HEK293 (cell line): ENCODE measurements at regions not wholly inside any gene's neighbourhood (a gene's known extent, or its start where the extent isn't known, plus 50 kb on each side); places are given as distances from the start of the nearest gene placed in this dataset.

ENCODE experiments used
- CTCF ChIA-PET: fragments of 350-600 bp; formaldehyde crosslinking; extraction: SDS; loops from one replicate; lab custom pipeline; 2021; ENCODE audit warnings: antibody characterized with exemption; lab: Yijun Ruan, JAX
- POLR2A ChIA-PET: fragments of 300-600 bp; formaldehyde crosslinking; extraction: SDS; loops from one replicate; lab custom pipeline; 2020; ENCODE audit warnings: antibody characterized with exemption, inconsistent platforms; lab: Yijun Ruan, JAX
- H3K27ac ChIP-seq: fragments of 200-500 bp; sonication (Bioruptor generic); 2 replicates; pipeline ENCODE4 v1.5.1; 2014; ENCODE audit warnings: low read depth, low read length, control low read depth, inconsistent platforms; ENCODE audit errors: extremely low read depth
- H3K36me3 ChIP-seq, 2 experiments: fragments of 200-500 bp in 1 of 2; sonication (Bioruptor generic) in 1 of 2; 1 replicate in 1 of 2; 2 replicates in 1 of 2; pipeline ENCODE4 v1.5.1; 2014 to 2017; ENCODE audit warnings: inconsistent platforms in 2 of 2, low read length in 2 of 2; ENCODE audit not compliant: control insufficient read depth in 2 of 2, insufficient read depth in 1 of 2
- H3K4me1 ChIP-seq: fragments of 200-500 bp; sonication (Bioruptor generic); 2 replicates; pipeline ENCODE4 v1.5.1; 2014; ENCODE audit warnings: mild to moderate bottlenecking, low read length, inconsistent platforms; ENCODE audit not compliant: control insufficient read depth, insufficient read depth
- H3K4me3 ChIP-seq: 2 replicates; pipeline ENCODE4 v1.5.1; 2011; ENCODE audit warnings: low read depth, mild to moderate bottlenecking, control low read depth, low read length, moderate library complexity
- H3K9me3 ChIP-seq: fragments of 200-500 bp; sonication (Bioruptor generic); 2 replicates; pipeline ENCODE4 v1.5.1; 2014; ENCODE audit warnings: low read depth, low read length, inconsistent platforms; ENCODE audit not compliant: control insufficient read depth, insufficient read depth
- CTCF ChIP-seq: fragments of 450-650 bp; formaldehyde crosslinking; IDR thresholded peaks from 2 replicates; pipeline ENCODE4 v1.5.1; 2016; ENCODE audit warnings: missing biosample characterization, missing genetic modification characterization
- HOXD13 ChIP-seq: sonication (generic); formaldehyde crosslinking; IDR thresholded peaks from 2 replicates; pipeline ENCODE4 v1.8.0; 2022; ENCODE audit warnings: missing genetic modification reagents, borderline replicate concordance
- KLF1 ChIP-seq: fragments of 450-650 bp; formaldehyde crosslinking; IDR thresholded peaks from 2 replicates; pipeline ENCODE4 v1.5.1; 2016; ENCODE audit warnings: missing biosample characterization, missing genetic modification characterization
- KLF8 ChIP-seq: fragments of 450-650 bp; formaldehyde crosslinking; IDR thresholded peaks from 2 replicates; pipeline ENCODE4 v1.5.1; 2016; ENCODE audit warnings: missing biosample characterization, missing genetic modification characterization
- OVOL3 ChIP-seq: fragments of 450-650 bp; formaldehyde crosslinking; IDR thresholded peaks from 2 replicates; pipeline ENCODE4 v1.5.1; 2016; ENCODE audit warnings: missing biosample characterization, missing genetic modification characterization
- PRDM1 ChIP-seq: fragments of 450-650 bp; formaldehyde crosslinking; IDR thresholded peaks from 2 replicates; pipeline ENCODE4; 2016; ENCODE audit warnings: missing biosample characterization, missing genetic modification characterization
- PRDM6 ChIP-seq: fragments of 450-650 bp; formaldehyde crosslinking; IDR thresholded peaks from 2 replicates; pipeline ENCODE4 v1.5.1; 2017; ENCODE audit warnings: missing biosample characterization, missing genetic modification characterization
- REST ChIP-seq: fragments of 450-650 bp; formaldehyde crosslinking; IDR thresholded peaks from 2 replicates; pipeline ENCODE4 v1.5.1; 2016; ENCODE audit warnings: missing biosample characterization, missing genetic modification characterization
- TRIM28 ChIP-seq: IDR thresholded peaks from 2 replicates; pipeline ENCODE4 v1.6.1; 2011; ENCODE audit warnings: low read length, control low read depth, borderline replicate concordance
- ZBTB11 ChIP-seq: fragments of 450-650 bp; formaldehyde crosslinking; conservative IDR thresholded peaks from 2 replicates; pipeline ENCODE4 v1.5.1; 2016; ENCODE audit warnings: low read depth, missing biosample characterization, missing genetic modification characterization
- ZBTB7A ChIP-seq: fragments of 450-650 bp; formaldehyde crosslinking; IDR thresholded peaks from 2 replicates; pipeline ENCODE4 v1.5.1; 2016; ENCODE audit warnings: low read depth, missing biosample characterization, missing genetic modification characterization
- ZFP3 ChIP-seq: fragments of 450-650 bp; formaldehyde crosslinking; IDR thresholded peaks from 2 replicates; pipeline ENCODE4 v1.5.1; 2016; ENCODE audit warnings: low read depth, missing biosample characterization, missing genetic modification characterization
- ZNF132 ChIP-seq: fragments of 450-650 bp; formaldehyde crosslinking; IDR thresholded peaks from 2 replicates; pipeline ENCODE4 v1.5.1; 2017; ENCODE audit warnings: missing biosample characterization, missing genetic modification characterization, borderline replicate concordance
- ZNF133 ChIP-seq: fragments of 450-650 bp; formaldehyde crosslinking; IDR thresholded peaks from 2 replicates; pipeline ENCODE4 v1.5.1; 2016; ENCODE audit warnings: missing biosample characterization, missing genetic modification characterization
- ZNF221 ChIP-seq: fragments of 450-650 bp; formaldehyde crosslinking; IDR thresholded peaks from 2 replicates; pipeline ENCODE4 v1.5.1; 2017; ENCODE audit warnings: missing biosample characterization, missing genetic modification characterization, borderline replicate concordance
- ZNF274 ChIP-seq, 2 experiments: fragments of 200-500 bp in 1 of 2; fragments of 450-650 bp in 1 of 2; sonication (Bioruptor generic) in 1 of 2; formaldehyde crosslinking in 1 of 2; IDR thresholded peaks; 2 replicates each; pipeline versions ENCODE4 v1.5.1 to v1.6.1; 2014 to 2016; ENCODE audit warnings: borderline replicate concordance in 1 of 2, inconsistent platforms in 1 of 2, low read length in 1 of 2, missing biosample characterization in 1 of 2, missing genetic modification characterization in 1 of 2
- ZNF302 ChIP-seq: fragments of 450-650 bp; formaldehyde crosslinking; IDR thresholded peaks from 2 replicates; pipeline ENCODE4 v1.5.1; 2016; ENCODE audit warnings: missing biosample characterization, missing genetic modification characterization, low read depth
- ZNF37A ChIP-seq: fragments of 450-650 bp; IDR thresholded peaks from 2 replicates; pipeline ENCODE4 v1.5.1; 2018; ENCODE audit warnings: missing biosample characterization, missing genetic modification characterization
- ZNF391 ChIP-seq: fragments of 450-650 bp; formaldehyde crosslinking; IDR thresholded peaks from 2 replicates; pipeline ENCODE4 v1.5.1; 2016; ENCODE audit warnings: low read depth, missing biosample characterization, missing genetic modification characterization, borderline replicate concordance
- ZNF404 ChIP-seq: fragments of 450-650 bp; formaldehyde crosslinking; IDR thresholded peaks from 2 replicates; pipeline ENCODE4 v1.5.1; 2017; ENCODE audit warnings: missing biosample characterization, missing genetic modification characterization
- ZNF433 ChIP-seq: fragments of 450-650 bp; formaldehyde crosslinking; IDR thresholded peaks from 2 replicates; pipeline ENCODE4 v1.5.1; 2016; ENCODE audit warnings: missing biosample characterization, missing genetic modification characterization, low read depth
- ZNF561 ChIP-seq: fragments of 450-650 bp; IDR thresholded peaks from 2 replicates; pipeline ENCODE4 v1.5.1; 2018; ENCODE audit warnings: missing biosample characterization, missing genetic modification characterization, borderline replicate concordance
- ZNF580 ChIP-seq: fragments of 450-650 bp; formaldehyde crosslinking; IDR thresholded peaks from 2 replicates; pipeline ENCODE4 v1.5.1; 2016; ENCODE audit warnings: missing biosample characterization, missing genetic modification characterization
- ZNF621 ChIP-seq: fragments of 450-650 bp; formaldehyde crosslinking; IDR thresholded peaks from 2 replicates; pipeline ENCODE4 v1.5.1; 2017; ENCODE audit warnings: missing biosample characterization, missing genetic modification characterization
- ZNF664 ChIP-seq: fragments of 450-650 bp; formaldehyde crosslinking; IDR thresholded peaks from 2 replicates; pipeline ENCODE4 v1.5.1; 2016; ENCODE audit warnings: missing biosample characterization, missing genetic modification characterization
- ZNF837 ChIP-seq: fragments of 450-650 bp; formaldehyde crosslinking; IDR thresholded peaks from 2 replicates; pipeline ENCODE4 v1.5.1; 2016; ENCODE audit warnings: missing biosample characterization, missing genetic modification characterization

- CTCF ChIA-PET, result no interaction called here
- H3K27ac ChIP-seq, result no peak overlapping the region
- TF ChIP-seq OVOL3 (tag by site-specific recombination), result no peak
- no peak for TF ChIP-seq ZBTB7A
- TF ChIP-seq ZNF561 (tag by site-specific recombination), result no peak
- TF ChIP-seq ZNF133 (tag by site-specific recombination), result no peak
- no peak for TF ChIP-seq ZNF837
- TF ChIP-seq ZNF404 (tag by site-specific recombination), result no peak
- TF ChIP-seq PRDM1 (tag by site-specific recombination), result no peak
- TF ChIP-seq ZNF274 (IDR thresholded peaks at IDR 0.05; ENCODE audit: low read length), result no peak
- TF ChIP-seq ZNF274 (tag by site-specific recombination; IDR thresholded peaks at IDR 0.05; ENCODE audit: borderline replicate concordance), result no peak
- TF ChIP-seq ZNF433 (tag by site-specific recombination), result no peak
- TF ChIP-seq ZFP3, result no peak
- TF ChIP-seq, all 188 proteins: peak for 0
Observed at GRCh38 chr16:25434064-25434463, 176.4 kb upstream of the ZKSCAN2 start.

GRCh38 chr16:25433388-25433787, 175.7 kb upstream of the ZKSCAN2 start:
- ChIA-PET POLR2A (no interaction called here), CTCF (interaction anchor here (0.6 kb wide), 1 partner anchor 53 kb away, joined by 7 read pairs; no protein-coding TSS in a partner anchor)
- no peak overlapping the region for H3K4me3 ChIP-seq
- no peaks in the 10 kb centered on the region for H3K4me1 ChIP-seq
- no peaks in the 10 kb centered on the region for H3K9me3 ChIP-seq
- H3K36me3 ChIP-seq, result no peaks in the 10 kb centered on the region
- no peak overlapping the region for H3K27ac ChIP-seq
- TF ChIP-seq ZNF132 (tag by site-specific recombination) (no peak), ZNF221 (tag by site-specific recombination) (no peak), ZNF37A (tag by site-specific recombination) (no peak), ZNF621 (tag by site-specific recombination) (no peak), TRIM28 (no peak), KLF1 (tag by site-specific recombination) (no peak), ZBTB11 (tag by site-specific recombination) (no peak), ZNF664 (no peak), KLF8 (tag by site-specific recombination) (no peak), HOXD13 (CRISPR knock-in tag) (no peak), CTCF (tag by site-specific recombination) (no peak), ZNF302 (no peak), PRDM6 (tag by site-specific recombination) (no peak), ZNF391 (tag by site-specific recombination) (no peak), REST (tag by site-specific recombination) (no peak), ZNF580 (no peak)

More at GRCh38 chr16:25434064-25434463, 176.4 kb upstream of the ZKSCAN2 start:
- no peaks in the 10 kb centered on the region for H3K36me3 ChIP-seq
- POLR2A ChIA-PET, result no interaction called here
- H3K4me1 ChIP-seq, result no peaks in the 10 kb centered on the region
- H3K9me3 ChIP-seq, result no peaks in the 10 kb centered on the region
- no peak overlapping the region for H3K4me3 ChIP-seq
